ENCODE measurements at regions not wholly inside any gene's neighbourhood (a gene's known extent, or its start where the extent isn't known, plus 50 kb on each side); places are given as distances from the start of the nearest gene placed in this dataset.

DNA sequence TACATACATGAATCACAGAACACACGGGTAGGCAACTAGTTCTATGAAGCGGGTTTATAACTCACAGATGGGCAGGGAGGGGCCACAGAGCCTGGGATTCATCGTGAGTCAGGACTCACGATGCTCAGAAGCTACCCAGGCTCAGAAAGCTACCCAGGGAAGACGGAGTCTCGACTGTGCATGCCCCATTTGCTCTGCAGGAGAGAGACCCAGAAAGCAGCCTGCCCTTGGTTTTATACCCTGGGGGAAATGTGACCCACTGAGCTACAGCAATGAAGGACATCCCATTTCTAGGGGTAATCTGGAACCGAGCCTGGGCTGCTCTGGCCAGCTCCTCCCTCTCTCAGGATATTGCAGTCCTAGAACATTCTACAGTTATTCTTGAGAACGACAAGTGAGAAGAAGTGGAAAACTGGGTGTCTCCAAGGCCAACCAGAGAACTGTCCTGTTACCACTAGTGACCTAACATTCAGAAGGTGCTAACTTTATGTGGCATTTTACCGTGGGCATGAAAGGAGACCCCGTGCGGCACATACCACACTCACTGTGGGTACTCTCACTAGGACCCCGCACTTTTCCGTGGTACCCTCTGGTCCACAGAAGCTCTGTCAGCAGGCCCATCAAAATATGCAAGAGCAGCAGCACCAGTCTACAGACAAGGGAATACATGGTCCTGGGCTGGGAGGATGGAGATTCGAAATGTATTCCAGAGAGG, 201.9 kb upstream of the PMEPA1 start:
- no peaks in the 10 kb centered on the region for H3K4me1 Mint-ChIP-seq
- no peaks in the 10 kb centered on the region for H3K9me3 Mint-ChIP-seq
- no peak overlapping the region for H3K27ac Mint-ChIP-seq
- no peak overlapping the region for H3K4me3 Mint-ChIP-seq
- ATAC-seq (no peak), DNase-seq (no peak)
- peaks cover 22% of the 10 kb centered on the region for H3K27me3 Mint-ChIP-seq

- Mint-ChIP-seq H3K27me3 (peaks cover 22% of the 10 kb centered on the region), H3K9me3 (no peaks in the 10 kb centered on the region), H3K4me3 (no peak overlapping the region), H3K4me1 (no peaks in the 10 kb centered on the region), H3K27ac (no peak overlapping the region)
- DNase-seq (no peak), ATAC-seq (no peak)
Measured at GRCh38 chr20:57910716-57911115, 200.9 kb upstream of the PMEPA1 start.

DNA sequence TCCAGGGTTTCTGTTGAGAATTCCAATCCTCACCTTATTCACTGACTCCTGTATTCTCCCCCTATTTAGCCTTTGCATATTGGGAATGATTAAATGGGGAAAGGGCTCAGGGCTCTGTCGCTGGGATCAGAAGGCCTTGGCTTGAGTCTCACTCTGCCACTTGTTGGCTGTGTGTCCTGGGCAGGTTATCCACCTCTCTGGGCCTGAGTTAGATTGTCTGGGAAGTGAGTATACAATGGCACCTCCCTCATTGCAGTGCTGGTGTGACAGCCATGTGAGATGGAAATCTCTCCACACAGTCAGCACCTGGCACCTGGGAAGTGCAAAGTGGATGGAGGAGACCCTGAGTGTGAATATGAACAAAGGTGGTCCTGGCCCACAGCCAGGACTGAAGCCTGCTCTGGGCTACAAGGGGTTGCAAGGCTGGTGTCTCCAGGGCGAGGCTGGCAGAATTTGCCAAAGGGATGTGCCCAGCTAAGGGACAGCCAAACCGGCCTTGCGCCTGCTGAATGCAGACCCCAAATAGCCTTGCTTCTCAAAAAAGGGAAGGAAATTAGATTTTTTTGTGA, 200.0 kb upstream of the PMEPA1 start:
- no peak for DNase-seq
- Mint-ChIP-seq H3K4me3 (no peak overlapping the region), H3K27me3 (peaks cover 30% of the 10 kb centered on the region), H3K9me3 (no peaks in the 10 kb centered on the region), H3K27ac (no peak overlapping the region), H3K4me1 (no peaks in the 10 kb centered on the region)
- no peak for ATAC-seq

DNA sequence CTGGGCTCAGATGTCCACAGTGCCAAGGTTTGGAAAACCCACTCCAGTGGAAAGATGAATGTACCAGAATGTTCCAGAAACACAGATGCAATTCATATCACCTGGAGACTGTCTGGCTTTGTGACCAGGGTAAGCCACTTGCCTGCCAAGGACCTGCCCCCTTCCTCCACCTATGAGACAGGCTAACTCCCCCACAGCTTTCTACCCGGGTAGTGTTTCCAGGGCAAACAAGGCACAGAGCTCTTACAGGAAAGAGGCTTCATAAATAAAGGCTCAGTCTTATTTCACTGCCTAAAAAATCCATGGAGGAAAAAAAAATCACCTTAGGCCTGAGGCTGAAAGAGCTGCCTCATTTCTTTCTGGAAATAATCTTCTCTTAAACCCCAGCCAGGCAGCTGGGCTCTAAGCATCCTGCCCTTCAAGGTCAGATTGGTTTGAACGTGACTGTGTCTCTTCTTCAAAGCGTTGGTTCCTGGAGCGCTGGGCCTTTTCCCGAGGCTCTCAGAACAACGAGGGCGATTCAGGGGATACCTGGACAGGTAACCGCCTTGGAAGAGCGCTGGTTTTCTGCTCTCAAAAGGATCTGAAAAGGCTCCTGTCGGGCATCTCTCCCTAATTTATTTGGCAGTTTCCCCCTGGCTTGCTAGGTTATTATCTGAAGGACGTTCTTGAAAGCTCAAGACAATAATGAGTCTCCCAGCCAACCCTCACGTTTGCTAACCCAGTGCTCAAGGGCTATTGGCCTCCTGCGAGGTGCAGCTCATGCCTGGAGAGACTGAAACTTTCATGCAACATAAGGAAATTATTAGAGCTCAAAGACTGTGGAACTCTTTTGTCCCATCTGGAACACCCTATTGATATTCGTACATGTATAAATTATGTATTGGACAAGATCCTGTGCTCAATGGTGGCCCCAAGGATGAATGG, 199.2 kb upstream of the PMEPA1 start:
- Mint-ChIP-seq H3K9me3 (no peaks in the 10 kb centered on the region), H3K4me3 (no peak overlapping the region), H3K27ac (no peak overlapping the region), H3K4me1 (no peaks in the 10 kb centered on the region), H3K27me3 (peaks cover 39% of the 10 kb centered on the region)
- ATAC-seq = no peak
- no peak for DNase-seq

DNA sequence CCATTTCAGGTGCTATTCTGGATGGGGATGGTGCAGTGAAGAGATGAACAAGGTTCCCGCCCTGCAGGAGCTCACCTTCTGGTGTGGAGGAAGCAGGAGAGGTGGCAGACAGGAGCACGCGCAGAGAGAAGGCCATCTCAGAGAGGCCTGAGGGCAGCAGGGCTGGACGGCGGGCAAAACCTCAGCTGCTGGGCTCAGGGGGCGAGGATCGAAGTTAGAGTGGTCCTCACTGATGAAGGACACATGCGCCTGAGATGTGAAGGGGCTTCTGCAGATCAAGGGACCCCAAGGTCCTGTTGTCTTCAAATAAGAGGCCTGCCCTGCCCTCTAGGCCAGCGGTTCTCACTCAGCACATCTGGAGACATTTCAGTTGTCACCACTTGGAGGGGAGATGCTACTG, 198.4 kb upstream of the PMEPA1 start:
- no peaks in the 10 kb centered on the region for H3K4me1 Mint-ChIP-seq
- no peak for ATAC-seq
- DNase-seq = no peak
- H3K27me3 Mint-ChIP-seq = peaks cover 44% of the 10 kb centered on the region
- H3K27ac Mint-ChIP-seq = no peak overlapping the region
- H3K9me3 Mint-ChIP-seq = no peaks in the 10 kb centered on the region
- H3K4me3 Mint-ChIP-seq = no peak overlapping the region

- H3K27me3 Mint-ChIP-seq = peaks cover 44% of the 10 kb centered on the region
- DNase-seq = no peak
- no peak overlapping the region for H3K27ac Mint-ChIP-seq
- H3K4me1 Mint-ChIP-seq = peaks cover 2% of the 10 kb centered on the region
- H3K9me3 Mint-ChIP-seq = no peaks in the 10 kb centered on the region
- ATAC-seq = no peak
- H3K4me3 Mint-ChIP-seq = no peak overlapping the region
Measured at GRCh38 chr20:57907131-57908000, 197.6 kb upstream of the PMEPA1 start.

- Mint-ChIP-seq H3K4me1 (peaks cover 6% of the 10 kb centered on the region), H3K27me3 (peaks cover 54% of the 10 kb centered on the region), H3K27ac (no peak overlapping the region), H3K4me3 (no peak overlapping the region), H3K9me3 (no peaks in the 10 kb centered on the region)
- ATAC-seq (no peak), DNase-seq (no peak)
Measured at GRCh38 chr20:57905448-57905847, 195.6 kb upstream of the PMEPA1 start.

DNA sequence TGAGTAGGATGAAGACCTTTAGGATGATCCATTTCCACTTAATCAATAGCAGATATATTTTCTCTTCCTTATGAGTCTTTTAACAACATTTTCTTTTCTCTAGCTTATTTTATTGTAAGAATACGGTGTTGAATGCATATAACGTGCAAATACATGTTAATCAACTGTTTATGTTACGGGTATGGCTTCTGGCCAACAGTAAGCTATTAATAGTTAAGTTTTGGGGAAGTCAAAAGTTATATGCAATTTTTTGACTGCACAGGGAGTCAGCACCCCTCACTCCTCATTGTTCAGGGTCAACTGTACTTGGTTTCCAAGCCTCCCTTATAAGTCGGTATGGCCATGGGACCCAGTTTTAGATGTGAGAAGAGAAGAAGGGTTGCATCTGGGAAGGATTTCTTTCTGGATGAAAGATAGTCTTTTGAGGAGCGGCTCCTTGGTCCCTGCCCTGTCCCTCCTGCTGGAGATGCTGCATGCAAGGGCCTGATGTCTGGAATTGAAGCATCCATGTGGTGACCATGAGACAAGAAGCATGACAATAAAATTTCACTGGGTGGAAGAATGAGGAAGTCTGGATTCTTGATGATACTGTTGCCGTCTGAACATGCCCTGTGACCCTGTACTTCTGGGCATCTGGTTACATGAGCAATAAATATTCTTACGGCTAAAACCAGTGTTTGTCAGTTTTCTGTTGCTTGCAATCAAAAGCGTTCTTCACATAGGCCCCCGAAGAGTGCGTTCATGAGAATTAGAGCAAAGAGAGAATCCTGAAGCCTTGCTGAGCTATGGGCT, 194.7 kb upstream of the PMEPA1 start:
- no peak overlapping the region for H3K27ac Mint-ChIP-seq
- peaks cover 51% of the 10 kb centered on the region for H3K27me3 Mint-ChIP-seq
- H3K4me1 Mint-ChIP-seq = peaks cover 6% of the 10 kb centered on the region
- DNase-seq = no peak
- H3K4me3 Mint-ChIP-seq = no peak overlapping the region
- no peak for ATAC-seq
- H3K9me3 Mint-ChIP-seq = no peaks in the 10 kb centered on the region

DNA sequence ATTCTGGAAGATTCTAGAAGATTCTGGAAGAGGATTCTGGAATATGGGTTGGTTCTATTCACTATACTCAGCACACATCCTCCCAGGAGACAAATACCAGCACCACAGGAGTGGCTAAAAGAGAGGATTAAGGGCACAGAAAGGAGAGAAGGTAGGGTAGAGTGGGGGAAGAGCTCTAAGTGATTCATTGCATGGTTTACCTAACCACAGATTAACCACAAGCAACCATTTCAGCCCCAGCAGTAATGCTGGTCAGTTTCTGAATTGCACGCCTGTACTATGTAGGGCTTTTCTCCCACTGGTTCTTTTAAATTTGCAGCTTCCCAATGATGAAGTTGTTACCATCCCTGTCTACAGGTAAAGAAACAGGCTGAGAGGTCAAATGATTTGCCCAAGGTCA, 192.7 kb upstream of the PMEPA1 start:
- Mint-ChIP-seq H3K9me3 (no peaks in the 10 kb centered on the region), H3K27ac (peak overlapping the region in 1 of 2 donors; percentile 78), H3K4me3 (no peak overlapping the region), H3K27me3 (peaks cover 39% of the 10 kb centered on the region), H3K4me1 (peaks cover 6% of the 10 kb centered on the region)
- ATAC-seq (peak; percentile 94), DNase-seq (no peak)

- peaks cover 35% of the 10 kb centered on the region for H3K27me3 Mint-ChIP-seq
- H3K9me3 Mint-ChIP-seq = no peaks in the 10 kb centered on the region
- ATAC-seq (no peak), DNase-seq (no peak)
- peaks cover 6% of the 10 kb centered on the region for H3K4me1 Mint-ChIP-seq
- H3K27ac Mint-ChIP-seq = no peak overlapping the region
- no peak overlapping the region for H3K4me3 Mint-ChIP-seq
Measured at GRCh38 chr20:57901526-57901925, 191.7 kb upstream of the PMEPA1 start.

DNA sequence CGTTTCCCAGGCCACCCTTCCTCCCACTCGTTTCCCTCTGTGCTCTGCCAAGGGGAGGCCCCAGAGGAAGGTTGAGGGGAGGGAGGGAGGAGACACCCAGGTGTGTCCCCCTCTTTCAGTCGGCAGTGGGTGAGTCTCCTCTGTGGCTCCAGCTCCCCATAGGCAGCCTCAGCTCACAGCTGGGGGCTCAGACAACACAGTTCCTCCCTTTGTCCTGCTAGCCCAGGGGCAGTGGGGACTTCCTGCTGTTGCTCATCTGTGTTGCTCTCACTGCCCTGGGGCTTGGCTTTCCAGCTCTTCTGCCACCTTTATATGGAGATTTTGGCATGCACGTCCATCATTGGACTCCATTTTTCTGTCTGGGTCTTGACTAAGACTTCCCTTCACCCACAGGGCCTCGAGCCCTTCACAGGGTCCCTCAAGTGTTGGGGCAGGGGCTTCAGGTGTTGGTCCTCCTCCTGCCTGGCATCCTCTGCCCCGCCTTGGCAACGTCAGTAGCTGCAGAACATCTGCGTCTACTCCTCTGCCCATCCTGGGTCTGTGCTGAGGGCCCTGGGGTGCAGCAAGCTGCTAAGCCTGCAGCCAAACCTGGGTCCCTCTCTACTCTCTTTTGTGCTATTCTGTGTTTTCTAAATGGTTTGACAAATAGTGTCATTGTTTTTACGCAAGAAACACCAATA, 190.6 kb upstream of the PMEPA1 start:
- H3K4me1 Mint-ChIP-seq = peaks cover 6% of the 10 kb centered on the region
- ATAC-seq = no peak
- H3K27ac Mint-ChIP-seq = no peak overlapping the region
- no peaks in the 10 kb centered on the region for H3K9me3 Mint-ChIP-seq
- DNase-seq = no peak
- no peak overlapping the region for H3K4me3 Mint-ChIP-seq
- H3K27me3 Mint-ChIP-seq = peaks cover 32% of the 10 kb centered on the region

DNA sequence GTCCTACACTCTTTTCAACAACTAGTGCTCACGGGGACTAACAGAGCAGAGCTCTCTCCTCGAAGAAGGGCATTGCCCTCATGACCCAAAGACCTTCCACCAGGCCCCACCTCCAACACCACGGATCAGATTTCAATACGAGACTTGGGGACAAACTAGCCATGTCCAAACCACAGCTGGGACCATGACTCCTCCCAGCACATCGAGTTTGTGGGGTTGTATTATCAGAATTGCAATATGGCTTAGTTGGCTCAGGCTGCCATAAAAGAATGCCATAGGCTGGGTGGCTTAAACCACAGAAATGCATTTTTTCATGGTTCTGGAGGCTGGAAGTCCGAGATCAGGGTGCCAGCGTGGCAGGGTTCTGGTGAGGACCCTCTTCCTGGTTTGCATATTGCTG, 189.7 kb upstream of the PMEPA1 start:
- peaks cover 6% of the 10 kb centered on the region for H3K4me1 Mint-ChIP-seq
- no peak overlapping the region for H3K27ac Mint-ChIP-seq
- ATAC-seq (no peak), DNase-seq (no peak)
- H3K27me3 Mint-ChIP-seq = peaks cover 24% of the 10 kb centered on the region
- H3K9me3 Mint-ChIP-seq = no peaks in the 10 kb centered on the region
- no peak overlapping the region for H3K4me3 Mint-ChIP-seq

DNA sequence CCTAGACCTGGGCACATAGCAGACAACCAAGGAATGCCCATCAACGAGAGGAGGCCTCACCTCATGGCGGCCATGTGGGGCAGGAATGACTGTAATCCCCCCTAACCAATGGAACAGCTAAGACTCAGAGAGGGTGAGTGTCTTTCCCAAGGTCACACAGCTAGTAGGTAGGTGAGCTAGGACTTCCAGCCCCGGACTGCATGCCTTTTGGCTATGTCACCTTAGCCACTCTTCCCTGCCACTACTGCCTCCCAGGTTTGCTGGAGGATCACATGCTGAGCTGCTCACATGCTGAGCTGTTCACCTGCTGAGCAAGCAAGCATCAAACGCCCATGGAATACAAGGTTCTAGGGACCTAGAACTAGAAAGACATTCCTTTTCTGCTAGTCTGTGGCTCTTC, 188.5 kb upstream of the PMEPA1 start:
- Mint-ChIP-seq H3K9me3 (no peaks in the 10 kb centered on the region), H3K27ac (no peak overlapping the region), H3K27me3 (peaks cover 21% of the 10 kb centered on the region), H3K4me3 (no peak overlapping the region), H3K4me1 (peaks cover 6% of the 10 kb centered on the region)
- no peak for DNase-seq
- no peak for ATAC-seq

GRCh38 chr20:57897891-57898290, 188.1 kb upstream of the PMEPA1 start:
- Mint-ChIP-seq H3K27ac (no peak overlapping the region), H3K4me1 (peaks cover 6% of the 10 kb centered on the region)
- DNase-seq = no peak

More at GRCh38 chr20:57897891-57898290, 188.1 kb upstream of the PMEPA1 start:
- peaks cover 25% of the 10 kb centered on the region for H3K27me3 Mint-ChIP-seq
- ATAC-seq = no peak
- no peak overlapping the region for H3K4me3 Mint-ChIP-seq
- H3K9me3 Mint-ChIP-seq = no peaks in the 10 kb centered on the region

All from stimulated activated naive CD8-positive, alpha-beta T cell treated with anti-CD3 and anti-CD28 coated beads, Interleukin-15, amount 100 ng/mL, for 72 hours (primary cell).